ENCODE measurements at regions not wholly inside any gene's neighbourhood (a gene's known extent, or its start where the extent isn't known, plus 50 kb on each side); places are given as distances from the start of the nearest gene placed in this dataset.

DNA sequence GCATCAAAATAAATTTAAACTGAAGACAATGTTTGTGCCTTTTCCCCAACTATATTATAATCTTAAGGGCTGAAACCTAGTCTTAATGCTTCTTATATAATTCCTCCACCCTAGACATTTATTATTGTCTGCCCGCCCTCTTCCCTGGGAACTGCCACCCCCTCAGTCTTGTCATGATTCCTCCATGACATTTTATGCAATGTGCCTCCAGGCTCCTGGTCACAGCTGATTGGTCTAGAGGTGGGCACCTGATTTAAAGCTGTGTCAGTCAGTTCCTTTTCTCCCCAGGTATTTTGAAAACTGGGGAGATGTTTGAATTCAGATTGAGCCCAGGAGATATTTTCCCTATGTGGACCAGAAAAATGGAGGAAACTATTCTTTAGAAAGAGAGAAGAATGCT lies 401.4 kb downstream of the PCNX1 start:
- no peak overlapping the region for H3K23ac ChIP-seq (ENCODE audit: insufficient read length, low read depth, low read length)
- no peak overlapping the region for H3K4ac ChIP-seq (ENCODE audit: low read depth, low read length)
- 0 out of 2 replicates have a peak, but pooled peaks cover 2% of the 10 kb centered on the region for H3K27me3 Mint-ChIP-seq (ENCODE audit: low read depth)
- H3K79me1 ChIP-seq (ENCODE audit: insufficient read depth, low read depth, low read length, poor library complexity, severe bottlenecking), result no peaks in the 10 kb centered on the region
- H3K9me3 Mint-ChIP-seq, result peaks cover 7 to 11% of the 10 kb centered on the region in 2 experiments; a peak in 4 of 5 replicates
- no peak overlapping the region for H4K5ac ChIP-seq (ENCODE audit: insufficient read length, low read depth, low read length)
- no peak for TF ChIP-seq CTCF (conservative IDR thresholded peaks at IDR 0.05)
- no peaks in the 10 kb centered on the region for H4K20me1 ChIP-seq (ENCODE audit: control insufficient read depth, insufficient read depth, insufficient read length)
- H2BK120ac ChIP-seq (ENCODE audit: low read depth, low read length, poor library complexity, severe bottlenecking), result no peak overlapping the region
- no peak overlapping the region for H2AK5ac ChIP-seq (ENCODE audit: insufficient read length, low read length)
- WGBS (ENCODE audit: extremely low coverage, insufficient read length, low lambda C conversion rate), result no CpG with 5 or more reads among the region's 1 CpG
- no peaks in the 10 kb centered on the region for H3K79me2 ChIP-seq (ENCODE audit: insufficient read depth, low read length)
- no peak overlapping the region for H3K18ac ChIP-seq (ENCODE audit: insufficient read length, low read depth, low read length)
- no peak overlapping the region for H3T11ph ChIP-seq (ENCODE audit: low read length)
- H2BK20ac ChIP-seq (ENCODE audit: low read depth, low read length, poor library complexity, severe bottlenecking), result no peak overlapping the region
- no peak overlapping the region for H2BK15ac ChIP-seq (ENCODE audit: low read depth, low read length)
- no peak overlapping the region for H4K8ac ChIP-seq (replicated peaks; ENCODE audit: insufficient read length, low read depth, low read length)
- H3K14ac ChIP-seq (ENCODE audit: insufficient read depth, low read length), result no peak overlapping the region
- no peak overlapping the region for H2BK5ac ChIP-seq (ENCODE audit: insufficient read length, low read length)
- no peaks in the 10 kb centered on the region for H3K23me2 ChIP-seq (ENCODE audit: insufficient read length, low read depth, low read length, poor library complexity, severe bottlenecking)
- H3K27ac Mint-ChIP-seq, result no peak overlapping the region
- no peak overlapping the region for H3K4me2 ChIP-seq (ENCODE audit: insufficient read depth, insufficient read length, low read length)
- no peaks in the 10 kb centered on the region for H3K4me1 Mint-ChIP-seq
- no peak overlapping the region for H3K9ac ChIP-seq (ENCODE audit: extremely low read depth, insufficient read length, low read length)
- no peak overlapping the region for H4K91ac ChIP-seq (ENCODE audit: insufficient read length, low read depth, low read length)
- H3K36me3 Mint-ChIP-seq (ENCODE audit: insufficient read depth in 1 of 3, low read depth in 3 of 3), result peaks cover 0 to 9% (median 0%) of the 10 kb centered on the region in 3 experiments; a peak in 1 of 7 replicates
- H3K56ac ChIP-seq (ENCODE audit: insufficient read length, low read depth, low read length), result no peak overlapping the region
- peaks cover 5% of the 10 kb centered on the region for H3K9me3 ChIP-seq (ENCODE audit: control insufficient read depth, low read depth, low read length)
- no peak overlapping the region for H3K4me3 Mint-ChIP-seq
- DNase-seq, result no peak
- no peak overlapping the region for H3K27ac ChIP-seq (ENCODE audit: insufficient read length, low read depth, low read length)
- no peak overlapping the region for H2AFZ ChIP-seq (ENCODE audit: low read length)
- H3K27me3 ChIP-seq (ENCODE audit: insufficient read depth, low read length), result no peaks in the 10 kb centered on the region
- H2BK12ac ChIP-seq (ENCODE audit: insufficient read length, low read depth, low read length), result no peak overlapping the region
- H3K4me1 ChIP-seq (ENCODE audit: insufficient read depth, low read length), result no peaks in the 10 kb centered on the region
